ENCODE measurements at regions not wholly inside any gene's neighbourhood (a gene's known extent, or its start where the extent isn't known, plus 50 kb on each side); places are given as distances from the start of the nearest gene placed in this dataset.

GRCh38 chr7:130845581-130846085 is 111.6 kb upstream of the KLF14 start:
- H3K27ac ChIP-seq (ENCODE audit: insufficient read depth, low read depth, low read length): no peak overlapping the region
- CTCF ChIA-PET: interaction anchor here (1.1 kb wide), 1 partner anchor 13 kb away, joined by 3 read pairs; no protein-coding TSS in a partner anchor
- H3K79me2 ChIP-seq (ENCODE audit: control insufficient read depth, insufficient read depth, low read length): no peaks in the 10 kb centered on the region
- dilution Hi-C loops (cut with MboI; ENCODE audit: extremely low pct_ligation_motif_present, low sequenced_read_pairs): no loop called here
- no peaks in the 10 kb centered on the region for H4K20me1 ChIP-seq (replicated peaks; ENCODE audit: control insufficient read depth, extremely low read depth, insufficient read depth, low read length)
- H3K4me2 ChIP-seq (ENCODE audit: insufficient read depth, low read length): no peak overlapping the region
- H3K27me3 ChIP-seq (ENCODE audit: control insufficient read depth in 2 of 2, insufficient read depth in 2 of 2, low read length in 2 of 2): no peaks in the 10 kb centered on the region
- peak overlapping the region; percentile 17 for H2AFZ ChIP-seq (ENCODE audit: low read depth, low read length)
- POLR2A ChIA-PET: no interaction called here
- FAIRE-seq (no peak), DNase-seq (ENCODE audit: low read depth, low spot score) (no peak)
- intact Hi-C loops (cut with micrococcal nuclease): no loop called here
- no peak overlapping the region for H3K9ac ChIP-seq (replicated peaks; ENCODE audit: extremely low read depth, insufficient read depth, low read length)
- H3K4me1 ChIP-seq (ENCODE audit: control insufficient read depth, extremely low read depth, insufficient read depth, low read length): no peaks in the 10 kb centered on the region
- H3K9me1 ChIP-seq (replicated peaks; ENCODE audit: control insufficient read depth, extremely low read depth, insufficient read depth, low read length): no peaks in the 10 kb centered on the region
- no peak for TF ChIP-seq FOS (IDR thresholded peaks at IDR 0.05; ENCODE audit: borderline replicate concordance, insufficient read depth, low read length)
- TF ChIP-seq GATA2 (IDR thresholded peaks at IDR 0.05; ENCODE audit: insufficient read depth, insufficient read length, low read depth, low read length): no peak
- no peak for TF ChIP-seq EZH2 (IDR thresholded peaks at IDR 0.05; ENCODE audit: borderline replicate concordance, low read depth, low read length, severe bottlenecking)
- TF ChIP-seq MYC (IDR thresholded peaks at IDR 0.05; ENCODE audit: low read depth, low read length): no peak
- no peak for TF ChIP-seq CTCF (IDR thresholded peaks at IDR 0.05; ENCODE audit: extremely low read depth in 1 of 2, insufficient read depth in 1 of 2, low read depth in 1 of 2, low read length in 2 of 2)
- no peak for TF ChIP-seq POLR2AphosphoS5 (IDR thresholded peaks at IDR 0.05; ENCODE audit: insufficient read depth, low read depth, low read length)
- TF ChIP-seq POLR2A (IDR thresholded peaks at IDR 0.05; ENCODE audit: low read depth, low read length): no peak
- no peak for TF ChIP-seq MAX (IDR thresholded peaks at IDR 0.05; ENCODE audit: insufficient read depth, insufficient read length)
- no peak for TF ChIP-seq JUN (IDR thresholded peaks at IDR 0.05; ENCODE audit: borderline replicate concordance, insufficient read depth, insufficient read length, low read depth)
- H3K9me3 ChIP-seq (replicated peaks; ENCODE audit: control insufficient read depth, insufficient read depth, low read length): no peaks in the 10 kb centered on the region
- no TSS peak for BruUV-seq (replicated peaks)
- no peak overlapping the region for H3K4me3 ChIP-seq (replicated peaks in 1 of 3; ENCODE audit: insufficient read depth in 1 of 3, low read depth in 1 of 3, low read length in 3 of 3)
- H3K36me3 ChIP-seq (ENCODE audit: control insufficient read depth in 2 of 2, extremely low read depth in 1 of 2, insufficient read depth in 2 of 2, low read length in 2 of 2): no peaks in the 10 kb centered on the region
